GM19324 (cell line): ENCODE measurements at regions not wholly inside any gene's neighbourhood (a gene's known extent, or its start where the extent isn't known, plus 50 kb on each side); places are given as distances from the start of the nearest gene placed in this dataset.
"Not testable (repeated sequence)": the region's sequence is repeated elsewhere in the genome, so short reads cannot be mapped to it uniquely, and the experiment has no call there.

Experiments used
- ATAC-seq: cut with Tn5 transposase; IDR thresholded peaks from one replicate; pipeline ENCODE4 v1.9.1; 2021; ENCODE audit warnings: mild to moderate bottlenecking, moderate library complexity; ENCODE audit not compliant: unreplicated experiment, low FRiP score

DNA sequence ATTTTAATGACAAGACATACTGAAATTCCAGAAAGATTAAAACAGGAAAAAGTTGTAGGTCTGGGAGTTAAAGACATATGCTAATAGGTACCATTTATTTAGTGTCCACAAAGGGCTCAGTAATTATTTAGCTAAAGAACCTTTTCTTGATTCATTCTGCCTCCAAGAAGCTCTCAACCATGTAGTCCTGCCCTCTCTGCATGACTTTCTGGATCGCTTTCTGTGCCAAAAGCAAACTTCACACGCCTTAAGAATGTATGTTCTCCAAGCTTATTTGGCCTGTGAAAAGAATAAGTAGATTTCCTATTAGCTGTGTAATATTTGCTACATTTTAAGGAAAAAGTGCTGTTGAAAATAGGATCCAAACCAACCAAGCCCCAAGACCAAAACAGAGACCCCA, 291.7 kb downstream of the C12orf75 start:
- ATAC-seq: no peak

DNA sequence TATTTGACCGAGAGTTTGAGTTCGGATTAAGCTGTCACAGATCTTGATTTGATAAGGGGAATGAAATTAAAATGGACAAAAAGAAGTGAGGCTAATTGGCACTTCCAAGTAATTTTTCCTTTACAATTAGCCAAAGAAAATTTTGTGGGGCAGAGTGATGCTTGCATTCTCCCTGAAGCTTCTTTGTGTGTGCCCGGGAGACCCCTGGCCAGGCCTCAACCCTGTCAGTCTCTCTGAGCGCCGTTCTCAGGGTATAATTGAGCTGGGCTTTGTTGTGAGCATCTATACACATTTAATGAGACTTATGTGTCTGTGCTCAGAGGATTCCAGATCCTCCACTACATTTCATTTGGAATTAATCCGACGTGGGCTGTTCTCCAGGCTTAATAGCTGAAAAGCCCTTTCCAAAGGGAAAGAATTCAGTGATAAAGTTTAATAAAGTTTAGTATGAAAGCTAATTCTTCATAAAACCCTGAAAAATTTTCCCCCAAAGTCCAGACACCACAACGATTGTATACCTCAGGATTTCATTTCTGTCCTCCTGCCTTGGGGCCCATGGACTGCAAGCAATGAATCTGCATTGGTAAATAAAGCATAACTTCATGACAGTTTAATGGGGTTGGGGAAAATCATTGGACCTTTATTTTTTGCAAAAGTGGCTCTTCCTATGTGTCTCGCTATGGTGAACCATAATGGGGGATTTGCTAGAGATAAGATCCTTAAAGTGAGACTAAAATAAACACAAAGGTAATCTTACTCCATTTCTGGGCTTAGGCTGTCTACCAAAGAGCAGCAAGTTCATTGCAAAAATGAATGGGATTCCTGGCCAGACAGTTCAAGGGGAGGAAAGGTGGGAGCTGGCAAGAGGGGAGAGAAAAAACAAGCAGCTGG, 292.6 kb downstream of the C12orf75 start:
- no peak for ATAC-seq

- ATAC-seq: no peak
Measured at GRCh38 chr12:105626653-105627052, 296.2 kb downstream of the C12orf75 start.

GRCh38 chr12:105637470-105637869, 307.0 kb downstream of the C12orf75 start:
- ATAC-seq: no peak

GRCh38 chr12:105640761-105641160, 310.3 kb downstream of the C12orf75 start:
- no peak for ATAC-seq

GRCh38 chr12:105641749-105642148, 311.3 kb downstream of the C12orf75 start:
- no peak for ATAC-seq

GRCh38 chr12:105644770-105645169, 314.3 kb downstream of the C12orf75 start:
- no peak for ATAC-seq

DNA sequence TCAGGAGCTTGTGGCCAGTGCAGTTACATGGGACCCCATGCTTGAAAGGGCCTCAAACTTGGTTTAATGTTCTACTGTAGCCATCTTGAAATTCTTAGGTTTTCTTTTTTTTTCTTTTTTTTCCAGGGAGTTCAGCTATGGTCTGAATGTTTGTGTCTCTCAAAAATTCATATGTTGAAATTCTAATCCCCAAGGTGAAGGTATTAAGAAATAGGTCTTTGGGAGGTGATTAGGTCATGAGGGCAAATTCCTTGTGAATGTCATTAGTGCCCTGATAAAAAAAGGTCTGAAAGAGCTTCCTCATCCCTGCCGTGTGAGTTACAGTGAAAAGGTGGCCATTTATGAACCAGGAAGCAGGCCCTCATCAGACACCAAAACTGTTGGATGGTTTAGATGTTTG, 324.1 kb downstream of the C12orf75 start:
- ATAC-seq: no peak

DNA sequence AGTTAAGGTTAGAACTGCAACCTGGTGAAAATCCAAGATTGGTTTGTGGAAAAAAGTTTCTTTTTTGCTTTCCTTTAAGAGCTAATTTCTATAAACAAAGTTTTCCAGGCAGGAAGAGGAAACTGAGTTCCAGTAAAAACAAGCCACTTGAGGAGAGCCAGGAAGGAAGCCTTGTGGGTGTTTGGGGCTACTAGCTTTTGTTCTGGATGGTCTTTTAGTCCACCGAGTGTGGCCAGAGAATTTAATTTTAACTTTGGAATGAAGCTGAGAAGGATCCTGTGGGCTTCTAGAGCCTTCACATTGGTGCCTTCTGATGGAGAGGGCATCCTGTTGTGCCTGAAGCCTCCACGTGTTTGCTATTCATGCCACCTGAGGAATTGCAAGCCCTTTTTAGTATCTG, 327.9 kb downstream of the C12orf75 start:
- no peak for ATAC-seq

DNA sequence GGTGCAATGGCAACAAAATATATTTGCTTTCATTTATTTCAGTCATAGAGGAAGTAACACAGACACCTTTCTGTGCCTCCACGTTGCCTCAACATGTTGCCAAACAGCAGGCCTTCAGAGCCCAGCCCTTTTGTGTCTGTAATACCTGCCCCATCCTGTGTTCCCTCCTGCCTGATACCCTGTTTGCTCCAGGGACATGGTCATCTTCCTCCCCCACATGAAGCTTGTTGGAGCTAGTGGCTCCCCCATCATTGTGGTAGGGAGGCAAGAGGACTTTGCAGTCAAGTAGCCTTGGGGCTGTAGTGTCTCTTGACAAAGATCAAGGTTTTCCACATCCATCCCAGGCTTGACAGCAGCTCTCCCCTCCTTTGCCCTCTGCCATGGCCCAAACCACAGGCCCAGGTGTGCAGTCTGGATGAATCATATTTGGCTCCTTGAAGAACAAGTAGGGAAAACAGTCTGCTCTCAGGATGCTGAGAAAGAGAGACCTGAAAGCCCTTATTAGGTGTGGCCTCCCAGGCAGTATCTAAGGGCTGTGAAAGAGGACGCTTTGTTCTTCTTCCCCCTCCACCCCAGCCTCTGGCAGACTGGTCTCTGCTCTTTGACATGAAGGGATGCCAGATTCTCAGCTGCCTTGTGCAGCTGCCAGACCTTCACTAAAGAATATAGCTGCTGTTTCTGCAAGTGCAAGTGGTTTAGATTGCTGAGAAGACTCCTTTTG, 329.0 kb downstream of the C12orf75 start:
- no peak for ATAC-seq

- ATAC-seq: not testable (repeated sequence)
Measured at GRCh38 chr12:105664765-105665164, 334.3 kb downstream of the C12orf75 start.

DNA sequence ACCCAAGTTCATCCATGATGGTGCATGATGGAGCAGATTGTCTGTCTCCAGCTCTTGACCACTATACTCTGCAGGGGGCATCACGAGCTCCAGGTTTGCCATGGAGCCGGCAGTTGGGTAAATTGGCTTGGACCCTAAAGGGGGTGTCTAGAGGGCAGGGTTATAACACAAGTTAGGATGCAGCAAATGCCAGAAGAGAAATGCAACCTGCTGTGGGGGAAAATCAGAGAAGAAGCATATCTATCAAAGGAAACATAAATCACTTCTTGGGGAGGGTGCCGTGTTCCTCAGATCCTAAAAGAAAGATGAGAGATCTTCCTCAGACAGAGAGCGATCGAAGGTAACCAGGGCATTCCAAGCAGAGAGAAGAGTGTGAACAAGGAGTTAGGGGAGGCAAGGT, 334.9 kb downstream of the C12orf75 start:
- no peak for ATAC-seq

DNA sequence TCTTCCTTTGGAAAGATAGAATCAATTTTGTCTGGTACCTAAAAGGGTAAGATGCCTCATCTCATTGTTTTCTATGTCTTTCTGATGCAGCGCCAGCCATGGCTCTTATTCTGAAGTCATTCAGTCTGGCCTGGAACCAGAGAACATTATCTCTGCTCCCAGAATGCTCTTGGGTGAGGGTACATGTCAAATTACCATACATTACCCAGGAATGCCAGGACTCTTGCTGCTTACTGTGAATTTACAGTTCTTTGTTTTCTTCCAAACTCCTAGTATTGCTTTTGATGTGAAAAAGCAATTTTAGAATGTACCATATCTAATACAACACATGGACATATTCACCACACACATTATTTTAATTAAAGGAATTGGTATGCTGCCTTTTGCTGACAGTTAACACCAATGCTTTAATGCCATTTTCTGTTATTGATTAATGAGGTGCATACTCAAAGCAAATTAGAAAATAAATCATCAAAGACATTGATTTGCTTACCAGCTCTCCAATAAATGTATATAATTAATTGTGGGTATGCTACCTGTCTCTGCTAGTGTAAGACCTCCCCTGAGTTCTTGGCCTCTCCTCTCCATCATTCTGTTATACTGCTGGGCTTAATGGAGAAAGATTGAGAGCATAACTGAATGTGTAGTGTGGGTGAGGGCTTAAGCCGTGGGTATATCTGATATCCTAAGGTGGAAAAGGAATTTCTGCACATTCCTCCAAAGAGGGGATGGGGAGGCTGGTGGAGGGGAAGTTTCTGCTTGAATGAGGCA, 337.7 kb downstream of the C12orf75 start:
- no peak for ATAC-seq

DNA sequence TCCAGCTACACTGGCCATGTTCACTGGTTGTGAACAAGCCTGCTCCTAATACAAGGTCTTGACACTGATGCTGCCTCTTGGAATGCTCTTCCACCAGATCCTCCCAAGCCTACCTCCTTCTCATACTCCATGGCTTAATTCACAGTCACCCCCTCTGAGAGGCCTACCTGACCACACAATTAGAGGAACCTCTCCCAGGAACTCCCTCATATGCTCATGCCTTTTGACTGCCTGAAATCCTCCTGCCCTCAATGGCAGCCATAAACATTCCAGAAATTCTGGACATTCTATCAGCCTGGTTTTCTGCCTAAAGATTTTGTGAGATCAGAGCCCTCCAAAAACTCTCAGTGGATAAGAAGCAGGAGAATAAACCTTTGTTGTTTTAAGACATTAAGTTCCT, 340.2 kb downstream of the C12orf75 start:
- ATAC-seq: no peak

GRCh38 chr12:105671720-105672119, 341.2 kb downstream of the C12orf75 start:
- ATAC-seq: no peak

DNA sequence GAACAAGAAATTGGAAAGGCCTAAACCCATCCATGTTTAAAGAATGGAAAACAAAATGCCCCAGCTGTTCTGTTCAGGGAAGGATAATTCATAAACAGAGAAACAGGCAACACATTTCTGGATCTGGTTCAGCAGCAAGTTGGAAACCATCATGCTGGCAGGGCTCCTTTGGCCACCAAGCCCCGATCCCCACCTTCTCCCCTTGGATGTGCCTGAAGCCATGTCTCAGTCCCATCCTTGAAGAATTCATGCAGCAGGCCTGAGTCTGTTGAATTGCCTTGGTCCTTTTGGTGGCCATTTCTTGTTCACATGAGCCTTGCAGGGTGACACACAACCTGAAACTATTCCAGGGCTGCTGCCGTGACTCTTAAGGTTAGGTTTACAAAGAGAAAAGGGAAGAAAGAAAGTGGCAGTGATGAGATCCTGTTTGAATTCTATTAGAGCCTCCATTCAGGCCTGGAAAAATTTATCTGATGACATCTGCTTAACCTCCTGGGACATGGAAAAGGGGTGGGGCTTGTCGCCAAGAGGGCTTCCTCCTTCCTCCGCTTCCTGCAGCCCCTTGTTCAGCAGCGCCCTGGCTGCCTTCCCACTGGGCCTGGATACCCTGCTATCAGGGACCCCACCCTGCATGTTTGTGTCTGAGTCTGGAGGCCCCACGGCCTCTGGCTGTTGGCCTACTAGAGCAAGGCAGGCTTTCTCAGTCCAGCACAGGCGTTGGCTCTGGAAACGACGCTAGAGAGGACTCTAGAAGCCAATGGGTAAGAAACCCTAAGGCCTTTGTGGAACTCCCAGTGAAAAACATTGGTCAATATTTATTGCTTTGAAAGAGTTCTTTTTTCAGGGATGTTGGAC, 341.9 kb downstream of the C12orf75 start:
- no peak for ATAC-seq

- ATAC-seq: no peak
Measured at GRCh38 chr12:105674871-105675699, 344.6 kb downstream of the C12orf75 start.

- ATAC-seq: no peak
Measured at GRCh38 chr12:105676694-105677093, 346.2 kb downstream of the C12orf75 start.

GRCh38 chr12:105677672-105678071, 347.2 kb downstream of the C12orf75 start:
- no peak for ATAC-seq
